Mucosa of gallbladder (tissue), 1 donor: ENCODE measurements at regions not wholly inside any gene's neighbourhood (a gene's known extent, or its start where the extent isn't known, plus 50 kb on each side); places are given as distances from the start of the nearest gene placed in this dataset.
A peak's percentile ranks its signal among the peaks of the same experiment; 100 is the strongest.

Source experiments
- DNase-seq: peaks from one replicate; pipeline ENCODE4 v3.0.0-alpha.2; 2020; ENCODE audit warnings: low spot score
- donor health status: DM: no; HTN: no; CAD: no.

GRCh38 chr5:97846643-97847042, 663.6 kb upstream of the RIOK2 start:
- no peak for DNase-seq

GRCh38 chr5:97847920-97848631, 665.0 kb upstream of the RIOK2 start:
- DNase-seq, result no peak

GRCh38 chr5:97851036-97851435, 668.0 kb upstream of the RIOK2 start:
- no peak for DNase-seq

GRCh38 chr5:97854871-97855762, 672.1 kb upstream of the RIOK2 start:
- DNase-seq, result no peak

- no peak for DNase-seq
These were observed 691.4 kb upstream of the RIOK2 start for GRCh38 chr5:97874491-97874890.

GRCh38 chr5:97876272-97876671, 693.2 kb upstream of the RIOK2 start:
- no peak for DNase-seq

GRCh38 chr5:97877588-97877987, 694.5 kb upstream of the RIOK2 start:
- no peak for DNase-seq

- DNase-seq, result no peak
These were observed 705.4 kb upstream of the RIOK2 start for GRCh38 chr5:97888439-97888838.

GRCh38 chr5:97891971-97892370, 708.9 kb upstream of the RIOK2 start:
- no peak for DNase-seq

- no peak for DNase-seq
These were observed 720.7 kb upstream of the RIOK2 start for GRCh38 chr5:97903742-97904141.

- DNase-seq, result no peak
These were observed 723.1 kb upstream of the RIOK2 start for GRCh38 chr5:97906135-97906534.

GRCh38 chr5:97907646-97908400, 724.8 kb upstream of the RIOK2 start:
- no peak for DNase-seq

- no peak for DNase-seq
These were observed 726.5 kb upstream of the RIOK2 start for GRCh38 chr5:97909541-97909940.

- no peak for DNase-seq
These were observed 731.4 kb upstream of the RIOK2 start for GRCh38 chr5:97914483-97914882.

- peak; percentile 15 for DNase-seq
These were observed 732.1 kb upstream of the RIOK2 start for GRCh38 chr5:97915106-97915505.

GRCh38 chr5:97918057-97918456, 735.0 kb upstream of the RIOK2 start:
- no peak for DNase-seq

- DNase-seq, result no peak
These were observed 735.6 kb upstream of the RIOK2 start for GRCh38 chr5:97918620-97919019.

GRCh38 chr5:97919719-97920118, 736.7 kb upstream of the RIOK2 start:
- no peak for DNase-seq

GRCh38 chr5:97922776-97923175, 739.7 kb upstream of the RIOK2 start:
- DNase-seq, result no peak

GRCh38 chr5:97923496-97923895, 740.4 kb upstream of the RIOK2 start:
- DNase-seq, result no peak

- no peak for DNase-seq
These were observed 741.0 kb upstream of the RIOK2 start for GRCh38 chr5:97923997-97924396.

- no peak for DNase-seq
These were observed 746.3 kb upstream of the RIOK2 start for GRCh38 chr5:97929383-97929782.
